ENCODE measurements at regions not wholly inside any gene's neighbourhood (a gene's known extent, or its start where the extent isn't known, plus 50 kb on each side); places are given as distances from the start of the nearest gene placed in this dataset.

DNA sequence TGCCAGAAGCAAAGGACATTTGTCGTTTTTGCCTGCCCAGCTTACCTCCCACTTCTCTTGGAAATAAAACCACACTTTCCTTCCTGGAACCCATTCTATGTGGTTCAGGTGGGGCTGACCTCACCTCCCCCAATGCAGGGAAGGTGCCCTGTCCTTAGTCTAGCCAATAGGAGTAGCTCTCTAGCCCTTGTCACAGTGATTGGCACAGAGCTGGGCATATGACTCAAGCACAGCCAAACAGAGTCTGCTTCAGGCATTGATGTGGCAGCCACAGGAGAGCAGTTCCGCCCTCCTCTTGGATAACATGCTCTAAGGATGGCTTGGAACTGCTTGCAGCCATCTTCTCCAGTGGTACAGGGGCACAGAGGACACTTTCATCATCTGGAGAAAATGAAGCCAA lies 134.0 kb downstream of the LRIG2 start:
- TF ChIP-seq, protein P1, sequence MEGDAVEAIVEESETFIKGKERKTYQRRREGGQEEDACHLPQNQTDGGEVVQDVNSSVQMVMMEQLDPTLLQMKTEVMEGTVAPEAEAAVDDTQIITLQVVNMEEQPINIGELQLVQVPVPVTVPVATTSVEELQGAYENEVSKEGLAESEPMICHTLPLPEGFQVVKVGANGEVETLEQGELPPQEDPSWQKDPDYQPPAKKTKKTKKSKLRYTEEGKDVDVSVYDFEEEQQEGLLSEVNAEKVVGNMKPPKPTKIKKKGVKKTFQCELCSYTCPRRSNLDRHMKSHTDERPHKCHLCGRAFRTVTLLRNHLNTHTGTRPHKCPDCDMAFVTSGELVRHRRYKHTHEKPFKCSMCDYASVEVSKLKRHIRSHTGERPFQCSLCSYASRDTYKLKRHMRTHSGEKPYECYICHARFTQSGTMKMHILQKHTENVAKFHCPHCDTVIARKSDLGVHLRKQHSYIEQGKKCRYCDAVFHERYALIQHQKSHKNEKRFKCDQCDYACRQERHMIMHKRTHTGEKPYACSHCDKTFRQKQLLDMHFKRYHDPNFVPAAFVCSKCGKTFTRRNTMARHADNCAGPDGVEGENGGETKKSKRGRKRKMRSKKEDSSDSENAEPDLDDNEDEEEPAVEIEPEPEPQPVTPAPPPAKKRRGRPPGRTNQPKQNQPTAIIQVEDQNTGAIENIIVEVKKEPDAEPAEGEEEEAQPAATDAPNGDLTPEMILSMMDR (IDR thresholded peaks at IDR 0.05), result no peak
- TF ChIP-seq ZFX (IDR thresholded peaks at IDR 0.05; ENCODE audit: borderline replicate concordance), result no peak
